Kidney epithelial cell (primary cell): ENCODE measurements at regions not wholly inside any gene's neighbourhood (a gene's known extent, or its start where the extent isn't known, plus 50 kb on each side); places are given as distances from the start of the nearest gene placed in this dataset.

ENCODE experiments used
- DNase-seq: peaks from one replicate; pipeline ENCODE4 v3.0.0-alpha.2; 2010; ENCODE audit warnings: low read depth
- H3K27me3 ChIP-seq: 2 replicates; pipeline ENCODE4 v1.6.0; 2011; ENCODE audit warnings: low read length; ENCODE audit not compliant: control insufficient read depth, insufficient read depth
- H3K36me3 ChIP-seq: 2 replicates; pipeline ENCODE4 v1.5.1; 2011; ENCODE audit warnings: low read length; ENCODE audit not compliant: control insufficient read depth, insufficient read depth
- H3K4me3 ChIP-seq: 2 replicates; pipeline ENCODE4 v1.5.1; 2011; ENCODE audit warnings: low read depth, mild to moderate bottlenecking, control low read depth, low read length
- CTCF ChIP-seq: IDR thresholded peaks from 2 replicates; pipeline ENCODE4 v1.5.1; 2011; ENCODE audit warnings: mild to moderate bottlenecking, moderate library complexity, low read length, control low read depth, inconsistent platforms; ENCODE audit not compliant: insufficient read depth, poor library complexity, severe bottlenecking

GRCh38 chr21:31457675-31458074 lies 113.6 kb upstream of the TIAM1 start:
- Histone ChIP-seq H3K27me3 (no peaks in the 10 kb centered on the region), H3K4me3 (no peak overlapping the region), H3K36me3 (no peaks in the 10 kb centered on the region)
- TF ChIP-seq CTCF, result no peak
- no peak for DNase-seq

GRCh38 chr21:31456201-31456600 lies 112.1 kb upstream of the TIAM1 start:
- no peak overlapping the region for H3K4me3 ChIP-seq
- H3K36me3 ChIP-seq, result no peaks in the 10 kb centered on the region
- H3K27me3 ChIP-seq, result no peaks in the 10 kb centered on the region
- no peak for TF ChIP-seq CTCF
- DNase-seq, result no peak

GRCh38 chr21:31455506-31455905 lies 111.4 kb upstream of the TIAM1 start:
- Histone ChIP-seq H3K4me3 (no peak overlapping the region), H3K36me3 (no peaks in the 10 kb centered on the region), H3K27me3 (no peaks in the 10 kb centered on the region)
- no peak for DNase-seq
- TF ChIP-seq CTCF, result no peak

GRCh38 chr21:31450980-31451379 lies 106.9 kb upstream of the TIAM1 start:
- no peak for TF ChIP-seq CTCF
- no peak for DNase-seq
- no peaks in the 10 kb centered on the region for H3K27me3 ChIP-seq
- H3K4me3 ChIP-seq, result no peak overlapping the region
- H3K36me3 ChIP-seq, result no peaks in the 10 kb centered on the region

- no peak for TF ChIP-seq CTCF
- Histone ChIP-seq H3K4me3 (no peak overlapping the region), H3K27me3 (no peaks in the 10 kb centered on the region), H3K36me3 (no peaks in the 10 kb centered on the region)
- no peak for DNase-seq
Measured at GRCh38 chr21:31449921-31450535, 106.0 kb upstream of the TIAM1 start.

GRCh38 chr21:31448496-31448895 lies 104.4 kb upstream of the TIAM1 start:
- Histone ChIP-seq H3K4me3 (no peak overlapping the region), H3K27me3 (no peaks in the 10 kb centered on the region), H3K36me3 (no peaks in the 10 kb centered on the region)
- TF ChIP-seq CTCF, result no peak
- DNase-seq, result no peak
